SK-N-MC (cell line): ENCODE measurements at regions not wholly inside any gene's neighbourhood (a gene's known extent, or its start where the extent isn't known, plus 50 kb on each side); places are given as distances from the start of the nearest gene placed in this dataset.

Experiments
- EZH2 ChIP-seq: fragments of 200-600 bp; sonication (generic); IDR thresholded peaks from one replicate; pipeline ENCODE4 v1.6.1; 2017; ENCODE audit warnings: antibody characterized with exemption
- FOXP2 ChIP-seq: optimal IDR thresholded peaks from 2 replicates; pipeline ENCODE3; 2011; ENCODE audit warnings: mild to moderate bottlenecking, moderate library complexity; ENCODE audit not compliant: insufficient read depth; ENCODE audit errors: extremely low read length, control extremely low read depth
- POLR2AphosphoS5 ChIP-seq: IDR thresholded peaks from 2 replicates; pipeline ENCODE4 v1.6.1; 2012; ENCODE audit warnings: mild to moderate bottlenecking, low read depth, low read length, borderline replicate concordance

GRCh38 chr9:6113312-6113711 lies 97.9 kb upstream of the RANBP6 start:
- TF ChIP-seq POLR2AphosphoS5 (no peak), EZH2 (no peak), FOXP2 (no peak)
